Thyroid gland (tissue), 4 donors: ENCODE measurements at regions not wholly inside any gene's neighbourhood (a gene's known extent, or its start where the extent isn't known, plus 50 kb on each side); places are given as distances from the start of the nearest gene placed in this dataset.

Source experiments
- CTCF ChIP-seq, 6 experiments: fragments of 200-600 bp in 3 of 6; fragments of 450-650 bp in 3 of 6; sonication (generic) in 3 of 6; IDR thresholded peaks; one replicate each; pipeline ENCODE4 v1.5.1; 2016 to 2019; ENCODE audit warnings: antibody characterized with exemption in 6 of 6, mild to moderate bottlenecking in 2 of 6, inconsistent platforms in 1 of 6, moderate library complexity in 1 of 6
- POLR2A ChIP-seq, 2 donors: fragments of 450-650 bp; IDR thresholded peaks; one replicate each; pipeline ENCODE4 v1.6.1; 2017; ENCODE audit warnings: antibody characterized with exemption in 2 of 2, mild to moderate bottlenecking in 2 of 2, moderate library complexity in 1 of 2

GRCh38 chr14:89473569-89473968, 56.5 kb upstream of the FOXN3 start:
- TF ChIP-seq CTCF (IDR thresholded peaks at IDR 0.05) = no peak
- no peak for TF ChIP-seq POLR2A (IDR thresholded peaks at IDR 0.05)
